GM12801 (cell line): ENCODE measurements at regions not wholly inside any gene's neighbourhood (a gene's known extent, or its start where the extent isn't known, plus 50 kb on each side); places are given as distances from the start of the nearest gene placed in this dataset.

Experiments used
- CTCF ChIP-seq: IDR thresholded peaks from one replicate; pipeline ENCODE4 v1.5.1; 2011; ENCODE audit warnings: control low read depth; ENCODE audit not compliant: insufficient read length; ENCODE audit errors: extremely low read depth

- TF ChIP-seq CTCF: no peak
These were observed 153.6 kb upstream of the ELL2 start for GRCh38 chr5:96115147-96115807.

DNA sequence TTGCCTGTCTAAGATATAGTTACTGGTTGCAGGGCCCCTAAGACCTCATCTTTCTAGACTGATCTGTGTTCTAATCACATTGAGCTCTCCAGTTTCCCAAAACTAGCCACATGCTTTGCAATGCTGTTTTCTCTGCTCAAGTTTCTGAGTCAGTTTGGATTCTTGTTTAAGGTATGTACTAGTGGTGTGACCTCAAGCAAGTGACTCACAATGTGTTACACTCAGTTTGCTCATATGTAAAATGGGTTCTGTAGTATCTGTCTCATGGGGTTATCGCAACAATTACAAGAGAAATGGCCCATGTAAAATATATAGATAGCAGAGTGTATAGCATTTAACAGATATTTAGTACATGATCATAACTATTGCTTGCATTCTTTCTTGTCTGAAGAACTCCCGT lies 153.1 kb upstream of the ELL2 start:
- TF ChIP-seq CTCF: no peak

DNA sequence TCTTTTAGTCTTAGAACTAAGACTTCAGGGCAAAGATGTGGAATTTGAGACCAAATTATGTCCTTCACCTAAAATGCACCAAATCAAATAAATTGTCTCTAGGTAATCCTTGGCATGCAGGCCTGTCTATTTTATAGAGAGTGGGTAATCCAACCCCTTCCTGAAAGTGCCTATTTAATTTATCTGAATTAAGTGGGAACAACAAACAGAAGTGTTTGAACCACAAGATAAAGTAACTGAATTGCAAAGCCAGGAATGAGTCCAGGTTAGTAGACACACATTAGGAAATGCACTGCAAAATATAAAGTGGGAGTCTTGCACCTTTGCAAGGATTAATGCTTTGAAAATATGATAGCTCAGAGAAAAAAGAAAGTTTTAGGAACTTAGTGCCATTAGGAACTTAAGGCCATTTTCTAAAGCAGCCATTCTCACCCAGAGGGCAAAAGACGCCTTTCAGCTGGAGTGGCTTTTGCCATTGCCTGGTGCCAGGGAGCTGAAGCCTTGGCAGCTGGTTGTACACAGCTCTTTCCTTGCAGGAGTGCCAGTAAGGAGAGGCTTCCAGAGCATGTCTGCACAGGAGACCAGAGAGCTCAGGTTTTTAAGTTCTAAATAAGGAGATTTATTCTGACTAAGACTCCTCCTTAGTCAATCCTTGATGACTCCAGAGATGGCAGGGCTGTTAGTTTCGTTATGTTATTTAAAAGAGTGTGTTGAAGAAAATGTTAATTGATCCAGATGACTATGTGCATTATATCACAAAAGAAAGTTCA lies 151.7 kb upstream of the ELL2 start:
- TF ChIP-seq CTCF: no peak

DNA sequence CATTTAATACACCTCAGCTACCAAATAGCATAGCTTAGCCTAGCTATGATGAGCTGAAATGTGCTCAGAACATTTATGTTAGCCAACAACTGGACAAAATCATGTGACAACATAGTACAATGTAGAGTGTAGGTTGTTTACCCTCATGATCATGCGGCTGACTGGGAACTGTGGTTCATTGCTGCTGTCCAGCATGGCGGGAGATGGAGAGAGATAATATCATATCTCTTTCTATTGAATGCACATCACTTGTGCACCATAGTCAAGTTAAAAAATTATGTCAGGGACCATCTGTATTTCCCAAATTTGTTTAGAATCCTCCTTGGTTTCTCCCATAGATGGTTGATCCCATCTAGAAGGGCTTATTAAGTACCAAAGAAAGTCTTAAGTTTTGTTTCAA lies 151.1 kb upstream of the ELL2 start:
- TF ChIP-seq CTCF: no peak

DNA sequence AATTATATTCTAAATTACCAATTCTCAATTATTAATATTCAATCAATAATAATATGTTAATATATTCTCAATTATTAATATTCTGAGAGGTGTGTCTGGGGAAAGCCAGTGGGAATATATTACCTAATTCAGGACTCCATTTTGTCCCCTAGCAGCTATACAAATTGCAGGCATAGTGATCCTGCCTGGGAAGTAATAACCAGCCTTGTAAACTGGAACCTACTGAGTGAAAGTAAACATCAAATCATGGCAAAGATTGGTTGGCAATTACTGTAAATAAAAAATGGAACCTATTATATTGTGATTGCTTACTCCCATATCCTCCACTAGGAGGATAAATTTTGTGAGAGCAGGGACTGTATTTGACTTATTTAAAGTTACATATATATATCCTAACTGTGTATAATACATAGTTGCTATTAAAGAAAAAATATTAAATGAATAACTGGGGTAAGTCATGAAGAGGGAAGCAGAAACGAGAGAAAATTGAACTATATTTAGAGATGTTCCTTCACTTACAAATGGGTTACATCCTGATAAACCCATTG lies 150.5 kb upstream of the ELL2 start:
- no peak for TF ChIP-seq CTCF

DNA sequence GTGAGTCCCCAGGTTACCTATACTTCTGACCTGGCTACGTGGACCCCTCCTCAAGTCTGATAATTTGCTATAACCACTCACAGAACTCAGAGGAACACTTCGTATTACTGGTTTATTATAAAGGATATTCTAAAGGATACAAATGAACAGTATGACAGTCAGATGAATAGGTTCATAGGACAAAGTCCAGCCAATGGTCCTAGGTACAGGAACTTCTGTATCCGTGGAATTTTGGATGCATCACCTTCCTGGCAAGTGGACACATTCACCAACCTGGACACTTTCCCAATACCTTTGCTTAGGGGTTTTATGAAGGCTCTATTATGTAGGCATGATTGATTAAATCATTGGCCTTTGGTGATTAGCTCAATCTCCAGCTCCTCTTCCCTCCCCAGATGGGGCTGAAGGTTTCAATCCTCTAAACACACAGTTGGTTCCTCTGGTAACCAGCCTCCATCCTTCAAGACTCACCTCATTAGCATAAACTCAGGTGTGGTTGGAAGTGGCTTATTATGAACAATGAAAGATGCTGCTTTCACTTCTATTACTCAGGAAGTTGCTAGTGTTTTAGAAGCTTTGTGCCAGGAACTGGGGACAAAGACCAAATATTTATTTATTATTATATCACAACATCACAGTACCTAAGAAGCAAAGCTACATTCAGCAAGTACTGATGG lies 149.6 kb upstream of the ELL2 start:
- no peak for TF ChIP-seq CTCF

GRCh38 chr5:96110300-96110699 lies 148.6 kb upstream of the ELL2 start:
- no peak for TF ChIP-seq CTCF
